BLaER1 (cell line): ENCODE measurements at regions not wholly inside any gene's neighbourhood (a gene's known extent, or its start where the extent isn't known, plus 50 kb on each side); places are given as distances from the start of the nearest gene placed in this dataset.

Experiments used
- H3K27ac ChIP-seq: shearing (Covaris generic); formaldehyde crosslinking; 2 replicates; pipeline ENCODE4 v1.8.1; 2022
- H3K27me3 ChIP-seq: shearing (Covaris generic); formaldehyde crosslinking; 2 replicates; pipeline ENCODE4 v1.8.1; 2022
- H3K36me3 ChIP-seq: shearing (Covaris generic); formaldehyde crosslinking; 2 replicates; pipeline ENCODE4 v1.8.1; 2022
- H3K4me1 ChIP-seq: shearing (Covaris generic); formaldehyde crosslinking; 2 replicates; pipeline ENCODE4 v1.8.1; 2022
- H3K4me2 ChIP-seq: shearing (Covaris generic); formaldehyde crosslinking; 2 replicates; pipeline ENCODE4 v1.8.1; 2022
- H3K4me3 ChIP-seq: shearing (Covaris generic); formaldehyde crosslinking; 2 replicates; pipeline ENCODE4 v1.8.1; 2022
- H3K9ac ChIP-seq: shearing (Covaris generic); formaldehyde crosslinking; 2 replicates; pipeline ENCODE4 v1.8.1; 2022
- H3K9me3 ChIP-seq: shearing (Covaris generic); formaldehyde crosslinking; 2 replicates; pipeline ENCODE4 v1.8.1; 2022
- H4K20me1 ChIP-seq: shearing (Covaris generic); formaldehyde crosslinking; 2 replicates; pipeline ENCODE4 v1.8.1; 2022
- Cebpa-rat ChIP-seq: shearing (Covaris generic); IDR thresholded peaks from 2 replicates; pipeline ENCODE4 v1.8.1; 2022

- H3K9me3 ChIP-seq, result no peaks in the 10 kb centered on the region
- no peak for TF ChIP-seq Cebpa-rat
- no peak overlapping the region for H3K4me2 ChIP-seq
- H3K9ac ChIP-seq, result no peak overlapping the region
- no peaks in the 10 kb centered on the region for H3K27me3 ChIP-seq
- no peaks in the 10 kb centered on the region for H3K4me1 ChIP-seq
- no peaks in the 10 kb centered on the region for H3K36me3 ChIP-seq
- H3K4me3 ChIP-seq, result no peak overlapping the region
- H3K27ac ChIP-seq, result no peak overlapping the region
- no peaks in the 10 kb centered on the region for H4K20me1 ChIP-seq
Measured at GRCh38 chr3:95673215-95673614, 1141.2 kb upstream of the EPHA6 start.

- H3K4me3 ChIP-seq, result peak overlapping the region; percentile 35
- no peak for TF ChIP-seq Cebpa-rat
- H3K36me3 ChIP-seq, result no peaks in the 10 kb centered on the region
- H3K27ac ChIP-seq, result no peak overlapping the region
- no peaks in the 10 kb centered on the region for H3K27me3 ChIP-seq
- H4K20me1 ChIP-seq, result no peaks in the 10 kb centered on the region
- peak overlapping the region; percentile 44 for H3K4me2 ChIP-seq
- H3K9me3 ChIP-seq, result no peaks in the 10 kb centered on the region
- H3K4me1 ChIP-seq, result no peaks in the 10 kb centered on the region
- no peak overlapping the region for H3K9ac ChIP-seq
Measured at GRCh38 chr3:95705786-95706418, 1108.5 kb upstream of the EPHA6 start.

GRCh38 chr3:95707268-95707667 lies 1107.1 kb upstream of the EPHA6 start:
- H3K4me1 ChIP-seq, result no peaks in the 10 kb centered on the region
- H3K4me2 ChIP-seq, result no peak overlapping the region
- TF ChIP-seq Cebpa-rat, result no peak
- H3K9ac ChIP-seq, result no peak overlapping the region
- H4K20me1 ChIP-seq, result no peaks in the 10 kb centered on the region
- H3K36me3 ChIP-seq, result no peaks in the 10 kb centered on the region
- H3K9me3 ChIP-seq, result no peaks in the 10 kb centered on the region
- no peak overlapping the region for H3K4me3 ChIP-seq
- H3K27ac ChIP-seq, result no peak overlapping the region
- H3K27me3 ChIP-seq, result no peaks in the 10 kb centered on the region

GRCh38 chr3:95710684-95711083 lies 1103.7 kb upstream of the EPHA6 start:
- Histone ChIP-seq H3K4me2 (no peak overlapping the region), H3K36me3 (no peaks in the 10 kb centered on the region)
- TF ChIP-seq Cebpa-rat, result no peak

GRCh38 chr3:95711789-95712188 lies 1102.6 kb upstream of the EPHA6 start:
- Histone ChIP-seq H3K4me3 (no peak overlapping the region), H3K27ac (no peak overlapping the region), H4K20me1 (no peaks in the 10 kb centered on the region), H3K9me3 (no peaks in the 10 kb centered on the region), H3K27me3 (no peaks in the 10 kb centered on the region), H3K4me2 (no peak overlapping the region), H3K4me1 (no peaks in the 10 kb centered on the region), H3K36me3 (no peaks in the 10 kb centered on the region), H3K9ac (no peak overlapping the region)
- TF ChIP-seq Cebpa-rat, result no peak

More at GRCh38 chr3:95710684-95711083, 1103.7 kb upstream of the EPHA6 start:
- no peak overlapping the region for H3K9ac ChIP-seq
- H3K9me3 ChIP-seq, result no peaks in the 10 kb centered on the region
- H3K27me3 ChIP-seq, result no peaks in the 10 kb centered on the region
- no peaks in the 10 kb centered on the region for H3K4me1 ChIP-seq
- no peak overlapping the region for H3K4me3 ChIP-seq
- H3K27ac ChIP-seq, result no peak overlapping the region
- no peaks in the 10 kb centered on the region for H4K20me1 ChIP-seq

GRCh38 chr3:95715128-95715527 lies 1099.3 kb upstream of the EPHA6 start:
- no peaks in the 10 kb centered on the region for H3K27me3 ChIP-seq
- TF ChIP-seq Cebpa-rat, result no peak
- no peak overlapping the region for H3K4me2 ChIP-seq
- H4K20me1 ChIP-seq, result no peaks in the 10 kb centered on the region
- H3K4me1 ChIP-seq, result no peaks in the 10 kb centered on the region
- H3K27ac ChIP-seq, result no peak overlapping the region
- no peak overlapping the region for H3K9ac ChIP-seq
- H3K9me3 ChIP-seq, result no peaks in the 10 kb centered on the region
- H3K4me3 ChIP-seq, result no peak overlapping the region
- no peaks in the 10 kb centered on the region for H3K36me3 ChIP-seq

GRCh38 chr3:95717048-95717447 lies 1097.3 kb upstream of the EPHA6 start:
- Histone ChIP-seq H3K9ac (no peak overlapping the region), H4K20me1 (no peaks in the 10 kb centered on the region), H3K4me1 (no peaks in the 10 kb centered on the region), H3K36me3 (no peaks in the 10 kb centered on the region), H3K4me2 (no peak overlapping the region), H3K27me3 (no peaks in the 10 kb centered on the region), H3K27ac (no peak overlapping the region), H3K9me3 (no peaks in the 10 kb centered on the region), H3K4me3 (no peak overlapping the region)
- TF ChIP-seq Cebpa-rat, result no peak

GRCh38 chr3:95718168-95718567 lies 1096.2 kb upstream of the EPHA6 start:
- no peak overlapping the region for H3K27ac ChIP-seq
- H3K9me3 ChIP-seq, result no peaks in the 10 kb centered on the region
- no peaks in the 10 kb centered on the region for H3K36me3 ChIP-seq
- H3K4me2 ChIP-seq, result no peak overlapping the region
- no peaks in the 10 kb centered on the region for H4K20me1 ChIP-seq
- H3K4me3 ChIP-seq, result no peak overlapping the region
- H3K4me1 ChIP-seq, result no peaks in the 10 kb centered on the region
- no peaks in the 10 kb centered on the region for H3K27me3 ChIP-seq
- TF ChIP-seq Cebpa-rat, result no peak
- H3K9ac ChIP-seq, result no peak overlapping the region

GRCh38 chr3:95719481-95719880 lies 1094.9 kb upstream of the EPHA6 start:
- no peaks in the 10 kb centered on the region for H4K20me1 ChIP-seq

GRCh38 chr3:95721938-95722337 lies 1092.5 kb upstream of the EPHA6 start:
- H3K4me2 ChIP-seq, result no peak overlapping the region
- no peaks in the 10 kb centered on the region for H4K20me1 ChIP-seq
- no peaks in the 10 kb centered on the region for H3K9me3 ChIP-seq
- no peak overlapping the region for H3K4me3 ChIP-seq
- H3K36me3 ChIP-seq, result no peaks in the 10 kb centered on the region
- no peak overlapping the region for H3K9ac ChIP-seq
- H3K27ac ChIP-seq, result no peak overlapping the region
- H3K4me1 ChIP-seq, result no peaks in the 10 kb centered on the region
- peak; percentile 81; the same call in 1 of the 2 replicates for TF ChIP-seq Cebpa-rat
- H3K27me3 ChIP-seq, result no peaks in the 10 kb centered on the region

More at GRCh38 chr3:95719481-95719880, 1094.9 kb upstream of the EPHA6 start:
- H3K4me3 ChIP-seq, result no peak overlapping the region
- no peaks in the 10 kb centered on the region for H3K27me3 ChIP-seq
- H3K9me3 ChIP-seq, result no peaks in the 10 kb centered on the region
- H3K36me3 ChIP-seq, result no peaks in the 10 kb centered on the region
- H3K4me2 ChIP-seq, result no peak overlapping the region
- H3K27ac ChIP-seq, result no peak overlapping the region
- no peak for TF ChIP-seq Cebpa-rat
- no peak overlapping the region for H3K9ac ChIP-seq
- no peaks in the 10 kb centered on the region for H3K4me1 ChIP-seq

GRCh38 chr3:95725770-95726169 lies 1088.6 kb upstream of the EPHA6 start:
- Histone ChIP-seq H3K9me3 (no peaks in the 10 kb centered on the region), H4K20me1 (no peaks in the 10 kb centered on the region), H3K27me3 (no peaks in the 10 kb centered on the region), H3K9ac (no peak overlapping the region), H3K4me2 (no peak overlapping the region), H3K27ac (no peak overlapping the region), H3K4me1 (no peaks in the 10 kb centered on the region), H3K4me3 (no peak overlapping the region), H3K36me3 (no peaks in the 10 kb centered on the region)
- TF ChIP-seq Cebpa-rat, result no peak
